GM21825 (cell line): ENCODE measurements at regions not wholly inside any gene's neighbourhood (a gene's known extent, or its start where the extent isn't known, plus 50 kb on each side); places are given as distances from the start of the nearest gene placed in this dataset.

Experiments
- ATAC-seq: cut with Tn5 transposase; IDR thresholded peaks from one replicate; pipeline ENCODE4 v1.9.1; 2021; ENCODE audit warnings: mild to moderate bottlenecking, moderate library complexity; ENCODE audit not compliant: unreplicated experiment

GRCh38 chr5:89513299-89514044 is 630.5 kb upstream of the MEF2C start:
- no peak for ATAC-seq

GRCh38 chr5:89504051-89504450 is 621.1 kb upstream of the MEF2C start:
- ATAC-seq = no peak

GRCh38 chr5:89499787-89500186 is 616.8 kb upstream of the MEF2C start:
- no peak for ATAC-seq

- no peak for ATAC-seq
These were observed 615.7 kb upstream of the MEF2C start for GRCh38 chr5:89498699-89499098.

GRCh38 chr5:89493414-89493813 is 610.4 kb upstream of the MEF2C start:
- ATAC-seq = no peak

GRCh38 chr5:89484962-89485361 is 602.0 kb upstream of the MEF2C start:
- no peak for ATAC-seq

- no peak for ATAC-seq
These were observed 597.5 kb upstream of the MEF2C start for GRCh38 chr5:89480406-89481007.

GRCh38 chr5:89478851-89479250 is 595.9 kb upstream of the MEF2C start:
- no peak for ATAC-seq

- ATAC-seq = no peak
These were observed 590.2 kb upstream of the MEF2C start for GRCh38 chr5:89473196-89473595.

GRCh38 chr5:89471541-89471940 is 588.6 kb upstream of the MEF2C start:
- no peak for ATAC-seq

- no peak for ATAC-seq
These were observed 588.1 kb upstream of the MEF2C start for GRCh38 chr5:89471115-89471514.

GRCh38 chr5:89470658-89471057 is 587.7 kb upstream of the MEF2C start:
- no peak for ATAC-seq

GRCh38 chr5:89458332-89458656 is 575.3 kb upstream of the MEF2C start:
- ATAC-seq = no peak

- no peak for ATAC-seq
These were observed 574.7 kb upstream of the MEF2C start for GRCh38 chr5:89457411-89458331.

- ATAC-seq = no peak
These were observed 569.1 kb upstream of the MEF2C start for GRCh38 chr5:89452081-89452480.

- no peak for ATAC-seq
These were observed 568.3 kb upstream of the MEF2C start for GRCh38 chr5:89451263-89451662.

GRCh38 chr5:89450149-89450538 is 567.2 kb upstream of the MEF2C start:
- no peak for ATAC-seq

- no peak for ATAC-seq
These were observed 566.6 kb upstream of the MEF2C start for GRCh38 chr5:89449392-89450148.

- no peak for ATAC-seq
These were observed 564.0 kb upstream of the MEF2C start for GRCh38 chr5:89447027-89447426.

- no peak for ATAC-seq
These were observed 562.2 kb upstream of the MEF2C start for GRCh38 chr5:89445106-89445745.

GRCh38 chr5:89444088-89444487 is 561.1 kb upstream of the MEF2C start:
- no peak for ATAC-seq
